Peyer's patch (tissue), 4 donors: ENCODE measurements at regions not wholly inside any gene's neighbourhood (a gene's known extent, or its start where the extent isn't known, plus 50 kb on each side); places are given as distances from the start of the nearest gene placed in this dataset.

ENCODE experiments used
- POLR2A ChIP-seq, 2 donors: fragments of 450-650 bp; IDR thresholded peaks; one replicate each; pipeline ENCODE4 v1.5.1; 2017; ENCODE audit warnings: antibody characterized with exemption in 2 of 2, mild to moderate bottlenecking in 2 of 2, moderate library complexity in 2 of 2
- TF ChIP-seq, protein P1 (sequence below), 6 experiments: fragments of 450-650 bp in 4 of 6; fragments of 200-600 bp in 2 of 6; sonication (generic) in 1 of 6; IDR thresholded peaks; one replicate each; pipeline ENCODE4 v1.5.1; 2017 to 2019; ENCODE audit warnings: antibody characterized with exemption in 6 of 6, mild to moderate bottlenecking in 3 of 6, moderate library complexity in 1 of 6

DNA sequence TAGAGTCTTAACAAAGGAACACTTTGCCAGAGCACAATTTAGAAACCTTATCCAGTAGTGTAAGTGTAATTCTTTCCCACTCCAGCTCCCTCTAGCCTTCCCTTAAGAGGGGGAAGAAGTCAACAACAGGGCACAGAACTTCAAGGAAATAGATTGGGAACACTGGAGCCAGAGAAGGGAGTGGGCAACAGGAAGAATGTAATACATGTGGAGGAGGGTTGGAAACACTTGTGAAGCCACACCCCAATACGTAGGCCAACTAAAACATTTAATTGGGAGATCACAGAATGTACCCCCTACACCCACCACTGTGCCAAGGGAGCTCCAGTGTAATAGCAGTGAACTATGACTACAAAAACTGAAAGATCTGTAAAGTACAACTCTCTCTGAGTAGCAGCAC, 735.7 kb upstream of the HS3ST5 start:
- TF ChIP-seq, protein P1, sequence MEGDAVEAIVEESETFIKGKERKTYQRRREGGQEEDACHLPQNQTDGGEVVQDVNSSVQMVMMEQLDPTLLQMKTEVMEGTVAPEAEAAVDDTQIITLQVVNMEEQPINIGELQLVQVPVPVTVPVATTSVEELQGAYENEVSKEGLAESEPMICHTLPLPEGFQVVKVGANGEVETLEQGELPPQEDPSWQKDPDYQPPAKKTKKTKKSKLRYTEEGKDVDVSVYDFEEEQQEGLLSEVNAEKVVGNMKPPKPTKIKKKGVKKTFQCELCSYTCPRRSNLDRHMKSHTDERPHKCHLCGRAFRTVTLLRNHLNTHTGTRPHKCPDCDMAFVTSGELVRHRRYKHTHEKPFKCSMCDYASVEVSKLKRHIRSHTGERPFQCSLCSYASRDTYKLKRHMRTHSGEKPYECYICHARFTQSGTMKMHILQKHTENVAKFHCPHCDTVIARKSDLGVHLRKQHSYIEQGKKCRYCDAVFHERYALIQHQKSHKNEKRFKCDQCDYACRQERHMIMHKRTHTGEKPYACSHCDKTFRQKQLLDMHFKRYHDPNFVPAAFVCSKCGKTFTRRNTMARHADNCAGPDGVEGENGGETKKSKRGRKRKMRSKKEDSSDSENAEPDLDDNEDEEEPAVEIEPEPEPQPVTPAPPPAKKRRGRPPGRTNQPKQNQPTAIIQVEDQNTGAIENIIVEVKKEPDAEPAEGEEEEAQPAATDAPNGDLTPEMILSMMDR (IDR thresholded peaks at IDR 0.05), result no peak
- TF ChIP-seq POLR2A (IDR thresholded peaks at IDR 0.05), result no peak
